BLaER1 (cell line): ENCODE measurements at regions not wholly inside any gene's neighbourhood (a gene's known extent, or its start where the extent isn't known, plus 50 kb on each side); places are given as distances from the start of the nearest gene placed in this dataset.

Source experiments
- H3K27ac ChIP-seq: shearing (Covaris generic); formaldehyde crosslinking; 2 replicates; pipeline ENCODE4 v1.8.1; 2022
- H3K27me3 ChIP-seq: shearing (Covaris generic); formaldehyde crosslinking; 2 replicates; pipeline ENCODE4 v1.8.1; 2022
- H3K36me3 ChIP-seq: shearing (Covaris generic); formaldehyde crosslinking; 2 replicates; pipeline ENCODE4 v1.8.1; 2022
- H3K4me1 ChIP-seq: shearing (Covaris generic); formaldehyde crosslinking; 2 replicates; pipeline ENCODE4 v1.8.1; 2022
- H3K4me2 ChIP-seq: shearing (Covaris generic); formaldehyde crosslinking; 2 replicates; pipeline ENCODE4 v1.8.1; 2022
- H3K4me3 ChIP-seq: shearing (Covaris generic); formaldehyde crosslinking; 2 replicates; pipeline ENCODE4 v1.8.1; 2022
- H3K9ac ChIP-seq: shearing (Covaris generic); formaldehyde crosslinking; 2 replicates; pipeline ENCODE4 v1.8.1; 2022
- H3K9me3 ChIP-seq: shearing (Covaris generic); formaldehyde crosslinking; 2 replicates; pipeline ENCODE4 v1.8.1; 2022
- H4K20me1 ChIP-seq: shearing (Covaris generic); formaldehyde crosslinking; 2 replicates; pipeline ENCODE4 v1.8.1; 2022
- Cebpa-rat ChIP-seq: shearing (Covaris generic); IDR thresholded peaks from 2 replicates; pipeline ENCODE4 v1.8.1; 2022

DNA sequence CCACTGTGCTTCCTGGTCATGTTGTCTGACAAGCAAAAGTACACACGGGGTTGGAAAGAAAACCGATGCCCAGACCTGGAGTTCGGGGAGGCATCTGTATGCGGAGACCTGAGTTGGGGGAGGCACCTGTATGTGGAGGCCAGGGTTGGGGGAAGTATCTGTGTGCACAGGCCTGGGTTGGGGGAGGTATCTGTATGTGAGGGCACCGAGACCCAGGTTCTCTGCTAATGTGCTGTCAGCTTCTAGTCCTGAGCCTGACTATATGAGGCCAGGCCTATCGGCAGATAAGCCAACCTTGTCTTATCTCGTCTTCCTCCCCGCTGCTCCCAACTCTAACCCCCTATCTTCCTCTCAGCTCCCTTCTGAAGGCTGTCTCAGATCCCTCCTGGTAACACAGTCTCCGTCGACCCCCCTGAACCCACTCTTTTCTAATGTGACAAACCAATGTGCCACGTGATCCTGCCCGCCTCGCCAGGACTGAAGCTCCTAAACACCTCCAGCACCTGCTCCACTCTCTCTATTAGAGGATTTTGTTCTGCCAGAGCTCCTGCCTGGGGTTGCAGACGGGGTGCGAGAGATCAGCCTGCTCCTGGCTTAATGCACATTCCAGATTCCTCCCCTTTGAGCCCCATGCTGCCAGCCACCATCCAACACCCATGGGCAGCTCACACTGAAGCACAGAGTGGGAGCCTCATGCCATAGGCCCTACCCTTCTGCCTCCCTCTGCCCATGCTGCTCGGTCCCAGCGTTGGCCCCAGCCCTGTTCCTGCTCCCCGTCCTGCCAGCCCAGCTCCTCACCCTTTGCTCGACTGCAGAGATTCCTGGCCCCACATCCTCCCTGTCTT is 188.4 kb downstream of the SH3BP4 start:
- H3K4me2 ChIP-seq = no peak overlapping the region
- no peaks in the 10 kb centered on the region for H3K9me3 ChIP-seq
- no peaks in the 10 kb centered on the region for H3K36me3 ChIP-seq
- H3K4me3 ChIP-seq = no peak overlapping the region
- peaks cover under 1% of the 10 kb centered on the region; the same call in 1 of the 2 replicates for H3K4me1 ChIP-seq
- TF ChIP-seq Cebpa-rat = no peak
- no peaks in the 10 kb centered on the region for H3K27me3 ChIP-seq
- H3K9ac ChIP-seq = no peak overlapping the region
- H3K27ac ChIP-seq = no peak overlapping the region
- no peaks in the 10 kb centered on the region for H4K20me1 ChIP-seq

DNA sequence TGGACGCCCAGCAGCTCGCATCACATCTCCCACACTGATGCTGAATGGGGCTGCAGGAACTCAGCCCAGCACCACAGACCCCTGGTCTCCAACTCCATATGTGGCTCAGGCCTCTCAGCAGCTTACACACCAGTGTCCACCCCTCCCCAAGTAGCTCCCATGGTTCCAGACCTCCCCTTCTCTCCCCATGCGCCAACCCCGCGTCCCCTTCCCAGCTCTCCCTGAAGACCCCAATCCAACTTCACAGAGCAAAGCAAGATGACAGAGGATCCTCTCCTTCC is 188.9 kb downstream of the SH3BP4 start:
- H3K4me3 ChIP-seq = no peak overlapping the region
- no peak overlapping the region for H3K27ac ChIP-seq
- H3K9ac ChIP-seq = no peak overlapping the region
- H3K4me2 ChIP-seq = no peak overlapping the region
- H3K27me3 ChIP-seq = no peaks in the 10 kb centered on the region
- H3K9me3 ChIP-seq = no peaks in the 10 kb centered on the region
- no peaks in the 10 kb centered on the region for H3K4me1 ChIP-seq
- TF ChIP-seq Cebpa-rat = no peak
- no peaks in the 10 kb centered on the region for H4K20me1 ChIP-seq
- H3K36me3 ChIP-seq = no peaks in the 10 kb centered on the region

DNA sequence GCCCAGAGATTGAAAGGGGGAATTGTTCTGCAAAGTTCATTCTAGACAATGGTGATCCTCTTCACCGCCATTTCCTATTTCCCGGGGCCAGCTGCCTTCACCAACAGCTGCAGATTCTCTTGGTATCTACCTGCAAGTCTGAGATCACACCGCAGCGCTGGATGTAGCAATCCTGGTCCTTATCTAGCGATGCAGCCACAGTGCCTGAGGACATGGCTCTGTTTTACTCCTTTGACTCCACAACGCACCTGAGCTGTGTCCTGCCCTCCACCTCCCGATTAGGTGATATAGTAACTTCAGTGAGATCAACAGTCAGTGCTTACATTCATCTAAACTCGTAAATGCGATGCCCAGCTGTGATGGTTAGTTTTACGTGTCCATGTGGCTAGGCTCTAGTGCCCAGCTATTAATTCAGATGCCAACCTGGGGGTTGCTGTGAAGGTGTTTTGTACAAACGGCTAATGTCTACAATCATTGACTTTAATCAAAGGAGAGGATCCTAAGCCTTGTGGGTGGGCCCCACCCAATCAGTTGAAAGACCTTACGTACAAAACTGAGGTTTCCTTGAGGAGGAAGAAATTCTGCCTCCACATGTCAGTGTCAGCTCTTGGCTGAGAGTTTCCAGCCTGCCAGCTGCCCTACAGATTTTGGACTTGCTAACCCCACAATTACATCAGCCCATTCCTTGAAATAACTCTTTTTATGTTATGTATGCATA is 189.8 kb downstream of the SH3BP4 start:
- Histone ChIP-seq H3K9ac (no peak overlapping the region), H3K27ac (no peak overlapping the region), H3K4me3 (no peak overlapping the region), H3K9me3 (no peaks in the 10 kb centered on the region), H4K20me1 (no peaks in the 10 kb centered on the region), H3K4me2 (no peak overlapping the region), H3K36me3 (no peaks in the 10 kb centered on the region), H3K4me1 (no peaks in the 10 kb centered on the region), H3K27me3 (no peaks in the 10 kb centered on the region)
- TF ChIP-seq Cebpa-rat = no peak

DNA sequence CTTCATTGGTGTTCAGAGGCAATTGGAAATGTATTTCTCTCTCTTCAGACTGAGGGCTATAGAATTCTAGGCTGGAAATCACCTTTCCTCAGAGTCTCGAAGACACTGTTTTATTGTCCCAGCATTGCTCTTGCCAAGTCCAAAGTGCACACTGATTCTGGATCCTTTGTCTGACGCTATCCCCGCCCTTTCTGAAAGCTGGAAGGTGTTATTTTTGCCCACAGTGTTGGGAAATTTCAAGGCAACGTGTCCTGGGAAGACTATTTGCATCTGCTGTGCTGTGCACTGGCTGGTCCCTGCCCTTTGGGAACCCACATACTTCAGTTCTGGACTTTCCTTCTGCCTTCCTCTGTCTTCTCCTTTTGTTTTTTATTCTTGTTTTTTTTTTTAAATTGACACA is 190.8 kb downstream of the SH3BP4 start:
- no peak for TF ChIP-seq Cebpa-rat
- no peaks in the 10 kb centered on the region for H3K9me3 ChIP-seq
- H4K20me1 ChIP-seq = no peaks in the 10 kb centered on the region
- H3K27me3 ChIP-seq = no peaks in the 10 kb centered on the region
- no peaks in the 10 kb centered on the region for H3K36me3 ChIP-seq
- H3K4me2 ChIP-seq = no peak overlapping the region
- no peak overlapping the region for H3K27ac ChIP-seq
- H3K4me3 ChIP-seq = no peak overlapping the region
- no peaks in the 10 kb centered on the region for H3K4me1 ChIP-seq
- no peak overlapping the region for H3K9ac ChIP-seq

- Histone ChIP-seq H3K27ac (no peak overlapping the region), H3K4me1 (no peaks in the 10 kb centered on the region), H3K27me3 (no peaks in the 10 kb centered on the region), H4K20me1 (no peaks in the 10 kb centered on the region), H3K36me3 (no peaks in the 10 kb centered on the region), H3K4me3 (no peak overlapping the region), H3K9me3 (no peaks in the 10 kb centered on the region), H3K4me2 (no peak overlapping the region), H3K9ac (no peak overlapping the region)
- TF ChIP-seq Cebpa-rat = no peak
These were observed 192.0 kb downstream of the SH3BP4 start for GRCh38 chr2:235143789-235144188.

- no peaks in the 10 kb centered on the region for H3K4me1 ChIP-seq
These were observed 192.5 kb downstream of the SH3BP4 start for GRCh38 chr2:235144291-235144690.

GRCh38 chr2:235146206-235146605 is 194.4 kb downstream of the SH3BP4 start:
- TF ChIP-seq Cebpa-rat = no peak
- Histone ChIP-seq H3K9me3 (no peaks in the 10 kb centered on the region), H3K27ac (no peak overlapping the region), H3K27me3 (no peaks in the 10 kb centered on the region), H3K9ac (no peak overlapping the region), H3K4me1 (no peaks in the 10 kb centered on the region), H4K20me1 (no peaks in the 10 kb centered on the region), H3K36me3 (no peaks in the 10 kb centered on the region), H3K4me2 (no peak overlapping the region), H3K4me3 (no peak overlapping the region)

More at GRCh38 chr2:235144291-235144690, 192.5 kb downstream of the SH3BP4 start:
- Histone ChIP-seq H3K4me2 (no peak overlapping the region), H3K9me3 (no peaks in the 10 kb centered on the region), H3K36me3 (no peaks in the 10 kb centered on the region), H3K4me3 (no peak overlapping the region), H3K27ac (no peak overlapping the region), H3K9ac (no peak overlapping the region), H4K20me1 (no peaks in the 10 kb centered on the region), H3K27me3 (no peaks in the 10 kb centered on the region)
- TF ChIP-seq Cebpa-rat = no peak

- Histone ChIP-seq H3K4me3 (no peak overlapping the region), H3K4me2 (no peak overlapping the region), H3K4me1 (no peaks in the 10 kb centered on the region), H3K36me3 (no peaks in the 10 kb centered on the region), H3K9ac (no peak overlapping the region), H4K20me1 (no peaks in the 10 kb centered on the region), H3K27me3 (no peaks in the 10 kb centered on the region), H3K9me3 (no peaks in the 10 kb centered on the region), H3K27ac (no peak overlapping the region)
- TF ChIP-seq Cebpa-rat = no peak
These were observed 195.2 kb downstream of the SH3BP4 start for GRCh38 chr2:235146871-235147565.

GRCh38 chr2:235148201-235149170 is 196.7 kb downstream of the SH3BP4 start:
- Histone ChIP-seq H3K9me3 (no peaks in the 10 kb centered on the region), H3K27ac (no peak overlapping the region), H3K4me2 (no peak overlapping the region), H4K20me1 (no peaks in the 10 kb centered on the region), H3K27me3 (no peaks in the 10 kb centered on the region), H3K4me3 (no peak overlapping the region), H3K9ac (no peak overlapping the region), H3K36me3 (no peaks in the 10 kb centered on the region), H3K4me1 (no peaks in the 10 kb centered on the region)
- TF ChIP-seq Cebpa-rat = no peak
